ENCODE measurements at regions not wholly inside any gene's neighbourhood (a gene's known extent, or its start where the extent isn't known, plus 50 kb on each side); places are given as distances from the start of the nearest gene placed in this dataset.
"Not testable (repeated sequence)": the region's sequence is repeated elsewhere in the genome, so short reads cannot be mapped to it uniquely, and the experiment has no call there.

DNA sequence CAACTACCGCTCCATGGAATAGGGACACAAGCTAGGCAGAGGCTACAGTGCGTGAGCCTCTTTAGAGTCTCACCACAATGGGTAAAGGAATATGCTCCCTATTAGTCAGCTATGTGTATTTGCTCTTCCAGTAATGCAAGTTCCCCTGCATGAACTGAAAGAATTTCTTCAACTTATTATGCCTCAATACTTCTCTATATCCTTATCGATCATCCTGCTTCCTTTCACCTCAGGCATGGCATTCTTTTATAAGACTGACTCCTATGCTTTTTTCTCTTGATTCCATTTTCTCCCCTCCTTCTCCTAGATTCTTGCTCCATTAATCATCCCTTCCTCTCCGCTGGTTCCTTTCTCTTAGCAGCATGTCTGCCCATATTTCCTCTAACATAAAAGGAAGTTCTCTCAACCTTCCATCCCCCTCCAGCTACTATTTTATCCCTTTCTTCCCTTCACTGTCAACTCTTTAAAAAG, 94.5 kb upstream of the CPM start:
- no peak for DNase-seq (ENCODE audit: low read depth in 4 of 4, low spot score in 2 of 4)

- no peak for DNase-seq (ENCODE audit: low read depth in 4 of 4, low spot score in 2 of 4)
Measured at GRCh38 chr12:69028941-69029729, 96.2 kb upstream of the CPM start.

DNA sequence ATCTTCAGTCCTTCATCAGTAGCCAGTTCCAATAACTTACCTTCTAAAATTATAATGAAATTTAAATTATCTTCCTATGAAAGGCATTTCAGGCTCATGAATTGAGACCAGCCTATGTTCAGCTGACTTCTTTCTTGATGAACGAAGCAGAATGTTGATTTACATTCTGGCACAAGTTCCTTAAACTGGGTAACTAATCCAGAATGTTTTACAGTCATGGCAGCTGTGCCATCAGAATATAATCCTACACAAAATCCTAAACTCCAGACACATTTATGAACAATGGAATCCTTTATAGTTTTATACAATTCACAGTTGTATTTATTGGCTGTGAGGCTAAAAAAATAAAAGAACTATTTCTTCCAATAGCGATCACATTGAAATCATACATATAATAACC, 97.3 kb upstream of the CPM start:
- DNase-seq (ENCODE audit: low read depth in 4 of 4, low spot score in 2 of 4), result no peak

- DNase-seq (ENCODE audit: low read depth in 4 of 4, low spot score in 2 of 4), result no peak
Measured at GRCh38 chr12:69036533-69036932, 103.6 kb upstream of the CPM start.

- no peak for DNase-seq (ENCODE audit: low read depth in 4 of 4, low spot score in 2 of 4)
Measured at GRCh38 chr12:69036999-69037398, 104.0 kb upstream of the CPM start.

- no peak for DNase-seq (ENCODE audit: low read depth in 4 of 4, low spot score in 2 of 4)
Measured at GRCh38 chr12:69039911-69040310, 106.9 kb upstream of the CPM start.

DNA sequence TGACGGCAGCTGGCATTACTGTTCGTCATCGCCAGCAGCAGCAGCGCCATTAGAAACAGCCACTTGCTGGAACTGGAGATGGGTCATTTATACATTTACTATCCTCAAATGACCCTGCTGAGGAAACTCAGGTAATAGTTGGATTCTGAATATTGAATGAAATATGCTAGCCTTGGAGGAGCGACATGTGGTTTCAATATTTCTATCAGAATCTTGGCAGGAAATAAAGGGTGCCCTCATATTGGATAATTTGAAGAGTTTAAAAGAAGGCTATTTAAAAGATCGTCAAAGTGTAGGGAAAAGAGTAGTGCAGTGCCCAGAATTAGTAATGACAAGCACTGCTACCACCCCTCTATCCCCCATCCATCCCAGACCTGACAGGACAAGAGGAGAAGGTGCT, 109.6 kb upstream of the CPM start:
- no peak for DNase-seq (ENCODE audit: low read depth in 4 of 4, low spot score in 2 of 4)

- no peak for DNase-seq (ENCODE audit: low read depth in 4 of 4, low spot score in 2 of 4)
Measured at GRCh38 chr12:69042970-69043369, 110.0 kb upstream of the CPM start.

DNA sequence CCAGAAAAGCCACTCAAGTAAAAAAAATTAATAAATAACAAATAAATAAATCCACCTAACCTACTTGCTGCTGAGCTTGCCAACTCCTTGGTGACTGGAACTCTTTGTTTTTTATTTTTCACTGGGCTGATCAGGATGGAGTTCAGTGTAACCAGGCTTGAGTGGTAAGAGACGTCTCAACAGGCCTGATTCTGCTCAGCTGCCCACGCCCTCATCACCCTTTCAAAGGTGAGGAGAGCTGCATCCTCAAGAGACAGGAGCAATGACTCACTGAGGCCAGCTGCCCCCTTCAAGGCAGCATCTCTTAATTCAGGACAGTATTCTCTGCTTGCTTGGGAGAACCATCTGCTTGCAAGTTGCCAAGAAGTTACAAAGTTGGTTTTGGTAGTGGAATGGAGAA, 111.9 kb upstream of the CPM start:
- no peak for DNase-seq (ENCODE audit: low read depth in 4 of 4, low spot score in 2 of 4)

DNA sequence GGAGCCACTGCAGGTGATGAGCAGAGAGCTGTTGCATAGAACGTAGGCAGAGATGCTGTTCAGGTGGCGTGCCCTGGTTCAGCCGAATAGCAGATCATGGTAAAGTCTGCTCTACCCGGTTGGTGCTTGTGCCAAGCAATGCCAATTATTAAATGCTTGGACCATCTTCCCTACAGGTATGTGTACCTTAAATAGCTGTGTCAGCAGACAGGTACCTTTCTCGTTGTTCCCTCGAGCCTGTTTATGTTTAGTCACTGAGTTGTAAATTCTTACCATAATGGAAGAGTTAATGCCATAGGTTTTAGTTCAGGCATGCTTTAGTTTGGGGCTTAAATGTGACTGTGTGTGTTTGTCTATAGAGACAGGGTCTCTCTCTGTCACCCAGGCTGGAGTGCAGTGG, 112.5 kb upstream of the CPM start:
- no peak for DNase-seq (ENCODE audit: low read depth in 4 of 4, low spot score in 2 of 4)

- no peak for DNase-seq (ENCODE audit: low read depth in 4 of 4, low spot score in 2 of 4)
Measured at GRCh38 chr12:69046363-69046762, 113.4 kb upstream of the CPM start.

DNA sequence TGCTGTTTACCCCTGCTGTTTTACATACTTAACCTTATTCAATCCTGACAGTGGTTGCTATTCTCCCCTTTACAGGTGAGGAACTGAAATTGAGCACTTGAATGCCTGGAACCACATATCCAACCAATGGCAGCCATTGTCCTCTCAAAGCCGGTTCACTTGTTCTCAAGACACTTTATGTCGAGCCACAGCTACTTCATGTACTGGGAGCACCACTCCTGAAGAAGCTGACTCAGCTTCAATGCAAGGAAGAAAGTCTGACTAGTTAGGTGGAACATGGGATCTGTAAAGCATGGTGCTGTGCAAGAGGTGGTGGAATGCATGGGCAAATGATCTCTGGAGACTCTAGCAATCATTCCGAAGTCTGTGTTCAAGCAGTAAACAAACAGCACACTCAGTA, 113.9 kb upstream of the CPM start:
- DNase-seq (ENCODE audit: low read depth in 4 of 4, low spot score in 2 of 4), result no peak

- no peak for DNase-seq (ENCODE audit: low read depth in 4 of 4, low spot score in 2 of 4)
Measured at GRCh38 chr12:69047990-69048389, 115.0 kb upstream of the CPM start.

DNA sequence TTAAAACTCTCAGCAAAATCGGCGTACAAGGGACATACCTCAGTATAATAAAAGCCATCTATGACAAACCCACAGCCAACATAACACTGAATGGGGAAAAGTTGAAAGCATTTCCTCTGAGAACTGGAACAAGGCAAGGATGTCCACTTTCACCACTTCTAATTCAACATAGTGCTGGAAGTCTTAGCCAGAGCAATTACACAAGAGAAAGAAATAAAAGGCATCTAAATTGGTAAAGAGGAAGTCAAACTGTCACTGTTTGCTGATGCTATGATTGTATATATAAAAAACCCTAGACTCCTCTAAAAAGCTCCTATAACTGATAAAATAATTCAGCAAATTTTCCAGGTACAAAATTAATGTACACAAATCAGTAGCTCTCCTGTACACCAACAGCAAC, 116.9 kb upstream of the CPM start:
- DNase-seq (ENCODE audit: low read depth in 4 of 4, low spot score in 2 of 4), result not testable (repeated sequence)

DNA sequence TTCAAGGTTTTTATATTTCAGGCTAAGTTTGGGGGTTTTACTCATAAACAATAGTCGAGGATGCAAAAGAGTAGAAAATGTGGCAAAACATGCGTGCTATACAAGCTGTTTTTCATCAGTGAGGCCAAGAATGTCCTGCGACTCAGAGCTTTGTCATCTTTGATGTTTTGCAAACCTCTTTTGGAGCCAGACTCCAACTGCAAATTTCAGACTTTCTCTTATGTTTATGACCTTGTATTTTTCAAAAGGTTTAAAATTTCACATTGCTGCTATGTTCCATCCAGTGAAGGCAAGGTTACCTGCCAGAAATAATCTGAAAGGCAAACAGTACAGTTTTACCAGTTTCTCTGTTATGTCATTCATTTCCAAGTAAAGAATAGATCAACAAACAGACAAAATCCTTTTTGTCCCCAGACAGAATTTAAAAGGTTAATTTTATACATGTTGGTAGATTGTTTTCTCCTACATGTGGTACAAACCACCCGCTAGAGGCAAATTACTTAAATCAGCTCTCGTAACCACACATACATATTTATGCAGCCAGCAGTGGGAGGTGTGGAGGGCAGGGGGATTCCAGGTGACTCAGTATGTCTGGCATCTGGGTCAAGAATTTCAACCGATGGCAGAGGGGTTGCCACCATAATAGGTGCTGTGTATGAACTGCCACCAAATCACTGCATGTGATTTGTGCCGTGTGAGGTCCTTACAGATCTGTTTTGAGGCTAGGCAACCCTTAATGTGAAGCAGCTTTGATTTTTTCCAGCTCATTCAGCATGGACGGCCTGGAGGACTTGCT, 119.8 kb upstream of the CPM start:
- no peak for DNase-seq (ENCODE audit: low read depth in 4 of 4, low spot score in 2 of 4)

- DNase-seq (ENCODE audit: low read depth in 4 of 4, low spot score in 2 of 4), result no peak
Measured at GRCh38 chr12:69054343-69055056, 121.5 kb upstream of the CPM start.

DNA sequence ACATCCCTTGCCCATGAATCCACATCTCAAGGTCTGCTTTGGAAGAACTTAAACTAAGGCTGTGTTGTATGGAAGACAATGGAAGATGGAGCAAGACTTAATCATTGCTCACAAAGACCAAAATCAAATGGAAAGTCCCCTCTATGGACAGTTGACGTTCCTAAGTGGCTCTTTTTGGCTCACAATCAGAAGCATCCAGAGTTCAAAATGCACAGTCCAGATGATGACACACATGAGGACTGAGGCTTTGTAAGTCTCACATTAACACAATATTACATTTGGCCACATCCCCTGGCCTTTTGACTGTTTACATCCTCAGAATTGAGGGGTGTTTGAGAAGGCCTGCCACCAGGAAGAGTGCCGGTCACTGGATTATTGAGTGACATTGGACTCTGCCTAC, 122.3 kb upstream of the CPM start:
- no peak for DNase-seq (ENCODE audit: low read depth in 4 of 4, low spot score in 2 of 4)

- DNase-seq (ENCODE audit: low read depth in 4 of 4, low spot score in 2 of 4), result no peak
Measured at GRCh38 chr12:69055706-69056105, 122.7 kb upstream of the CPM start.

DNA sequence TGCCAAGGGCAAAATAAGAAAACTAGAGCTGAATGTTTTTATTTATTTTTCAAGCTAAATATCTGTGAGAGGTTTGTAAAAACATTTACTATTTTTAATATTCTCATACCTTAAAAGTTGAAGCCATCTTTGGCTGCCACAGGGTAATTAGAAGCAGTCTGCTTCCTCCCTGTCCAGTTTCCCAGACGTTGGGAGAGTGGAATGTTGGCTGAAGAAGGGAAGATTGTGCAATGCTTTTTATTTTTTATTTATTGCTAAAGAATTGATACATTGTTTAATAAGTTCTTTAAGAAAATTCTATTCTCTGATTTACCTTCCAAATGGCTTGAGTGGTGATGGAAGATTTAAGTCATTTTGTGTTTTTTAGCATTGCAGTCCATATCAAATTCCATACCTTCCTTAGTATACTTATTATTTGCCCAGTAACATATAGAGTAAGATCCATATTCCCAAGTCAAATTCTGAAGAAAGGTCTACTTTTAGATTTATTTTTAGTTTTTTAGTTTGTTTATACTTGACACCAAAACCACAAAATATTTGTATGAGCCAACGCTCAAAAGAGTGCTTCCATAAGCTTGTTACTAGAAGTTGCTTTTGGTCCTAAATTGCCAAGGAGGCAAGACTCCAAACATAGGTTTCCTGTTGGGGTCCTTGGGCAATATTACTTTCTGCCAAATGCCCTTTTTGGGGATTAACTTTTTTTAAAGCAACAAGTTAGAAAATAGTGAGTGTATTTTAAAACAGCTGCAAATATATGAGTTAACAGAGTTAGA, 124.0 kb upstream of the CPM start:
- no peak for DNase-seq (ENCODE audit: low read depth in 4 of 4, low spot score in 2 of 4)

DNA sequence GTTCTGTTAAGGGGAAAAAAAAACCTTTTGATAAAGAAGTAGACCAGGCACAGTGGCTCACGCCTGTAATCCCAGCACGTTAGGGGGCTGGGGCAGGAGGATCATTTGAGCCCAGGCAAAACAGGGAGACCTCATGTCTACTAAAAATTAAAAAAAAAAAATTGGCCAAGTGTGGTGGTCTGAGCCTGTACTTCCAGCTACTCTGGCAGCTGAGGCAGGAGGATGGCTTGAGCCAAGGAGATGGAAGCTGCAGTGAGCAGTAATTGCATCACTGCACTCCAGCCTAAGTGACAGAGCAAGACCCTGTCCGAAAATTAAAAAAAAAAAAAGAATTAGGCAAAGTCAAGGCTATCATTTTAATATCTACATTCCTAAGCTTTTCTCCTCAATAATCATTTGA, 124.8 kb upstream of the CPM start:
- DNase-seq (ENCODE audit: low read depth in 4 of 4, low spot score in 2 of 4), result no peak

Measured in left renal cortex interstitium (tissue), 4 donors.